BJ (cell line): ENCODE measurements at regions not wholly inside any gene's neighbourhood (a gene's known extent, or its start where the extent isn't known, plus 50 kb on each side); places are given as distances from the start of the nearest gene placed in this dataset.

Experiments
- CTCF ChIA-PET: fragments of 350-600 bp; formaldehyde crosslinking; extraction: SDS; loops from one replicate; lab custom pipeline; 2021; ENCODE audit warnings: antibody characterized with exemption, inconsistent platforms; lab: Yijun Ruan, JAX
- POLR2A ChIA-PET: fragments of 300-600 bp; sonication (Branson Sonifier 250); formaldehyde crosslinking; extraction: SDS; loops from one replicate; lab custom pipeline; 2021; ENCODE audit warnings: antibody characterized with exemption; lab: Charles Lee
- DNase-seq: peaks from one replicate; pipeline ENCODE4 v3.0.0-alpha.2; 2011; ENCODE audit warnings: low read depth
- H3K27me3 ChIP-seq: 2 replicates; pipeline ENCODE4 v1.6.0; 2011; ENCODE audit warnings: low read length; ENCODE audit not compliant: control insufficient read depth, insufficient read depth
- H3K36me3 ChIP-seq: 2 replicates; pipeline ENCODE4 v1.5.1; 2011; ENCODE audit warnings: low read length; ENCODE audit not compliant: control insufficient read depth, insufficient read depth
- H3K4me3 ChIP-seq: 2 replicates; pipeline ENCODE4 v1.5.1; 2011; ENCODE audit warnings: low read depth, mild to moderate bottlenecking, control low read depth, low read length
- TF ChIP-seq, protein P1 (sequence below): IDR thresholded peaks from 2 replicates; pipeline ENCODE4 v1.5.1; 2011; ENCODE audit warnings: low read depth, mild to moderate bottlenecking, control low read depth, inconsistent platforms, low read length, moderate library complexity; ENCODE audit not compliant: insufficient read depth

- H3K4me3 ChIP-seq: no peak overlapping the region
- no peaks in the 10 kb centered on the region for H3K36me3 ChIP-seq
- TF ChIP-seq, protein P1, sequence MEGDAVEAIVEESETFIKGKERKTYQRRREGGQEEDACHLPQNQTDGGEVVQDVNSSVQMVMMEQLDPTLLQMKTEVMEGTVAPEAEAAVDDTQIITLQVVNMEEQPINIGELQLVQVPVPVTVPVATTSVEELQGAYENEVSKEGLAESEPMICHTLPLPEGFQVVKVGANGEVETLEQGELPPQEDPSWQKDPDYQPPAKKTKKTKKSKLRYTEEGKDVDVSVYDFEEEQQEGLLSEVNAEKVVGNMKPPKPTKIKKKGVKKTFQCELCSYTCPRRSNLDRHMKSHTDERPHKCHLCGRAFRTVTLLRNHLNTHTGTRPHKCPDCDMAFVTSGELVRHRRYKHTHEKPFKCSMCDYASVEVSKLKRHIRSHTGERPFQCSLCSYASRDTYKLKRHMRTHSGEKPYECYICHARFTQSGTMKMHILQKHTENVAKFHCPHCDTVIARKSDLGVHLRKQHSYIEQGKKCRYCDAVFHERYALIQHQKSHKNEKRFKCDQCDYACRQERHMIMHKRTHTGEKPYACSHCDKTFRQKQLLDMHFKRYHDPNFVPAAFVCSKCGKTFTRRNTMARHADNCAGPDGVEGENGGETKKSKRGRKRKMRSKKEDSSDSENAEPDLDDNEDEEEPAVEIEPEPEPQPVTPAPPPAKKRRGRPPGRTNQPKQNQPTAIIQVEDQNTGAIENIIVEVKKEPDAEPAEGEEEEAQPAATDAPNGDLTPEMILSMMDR: no peak
- POLR2A ChIA-PET: no interaction called here
- H3K27me3 ChIP-seq: no peaks in the 10 kb centered on the region
- no peak for DNase-seq
- CTCF ChIA-PET: no interaction called here
Measured at GRCh38 chr6:170006900-170007467, 255.6 kb downstream of the ERMARD start.

- TF ChIP-seq, protein P1: no peak
- ChIA-PET POLR2A (no interaction called here), CTCF (interaction anchor here (1.0 kb wide), 1 partner anchor 12 kb away, joined by 3 read pairs; no protein-coding TSS in a partner anchor)
- Histone ChIP-seq H3K27me3 (no peaks in the 10 kb centered on the region), H3K36me3 (no peaks in the 10 kb centered on the region), H3K4me3 (no peak overlapping the region)
- DNase-seq: no peak
Measured at GRCh38 chr6:170006071-170006899, 254.9 kb downstream of the ERMARD start.

- ChIA-PET POLR2A (no interaction called here), CTCF (interaction anchor here (1.0 kb wide), 1 partner anchor 11 kb away, joined by 3 read pairs; no protein-coding TSS in a partner anchor)
- H3K36me3 ChIP-seq: no peaks in the 10 kb centered on the region
- H3K27me3 ChIP-seq: no peaks in the 10 kb centered on the region
- H3K4me3 ChIP-seq: no peak overlapping the region
- TF ChIP-seq, protein P1: no peak
- no peak for DNase-seq
Measured at GRCh38 chr6:170005665-170006064, 254.2 kb downstream of the ERMARD start.

DNA sequence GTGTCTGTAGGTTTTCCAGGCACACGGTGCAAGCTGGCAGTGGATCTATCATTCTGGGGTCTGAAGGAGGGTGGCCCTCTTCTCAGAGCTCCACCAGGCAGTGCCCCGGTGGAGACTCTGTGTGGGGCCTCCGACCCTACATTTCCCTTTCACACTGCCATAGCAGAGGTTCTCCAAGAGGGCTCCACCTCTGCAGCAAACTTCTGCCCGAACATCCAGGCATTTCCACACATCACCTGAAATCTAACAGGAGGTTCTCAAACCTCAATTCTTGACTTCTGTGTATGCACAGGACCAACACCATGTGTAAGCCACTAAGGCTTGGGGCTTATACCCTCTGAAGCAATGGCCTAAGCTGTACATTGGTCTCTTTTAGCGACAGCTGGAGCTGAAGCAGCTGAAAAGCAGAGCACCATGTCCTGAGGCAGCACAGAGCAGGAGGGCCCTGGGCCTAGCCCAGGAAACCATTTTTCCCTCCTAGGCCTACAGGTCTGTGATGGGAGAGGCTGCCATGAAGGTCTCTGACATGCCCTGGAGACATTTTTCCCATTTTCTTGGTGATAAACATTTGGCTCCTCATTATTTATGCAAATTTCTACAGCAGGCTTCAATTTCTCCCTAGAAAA lies 253.3 kb downstream of the ERMARD start:
- Histone ChIP-seq H3K4me3 (no peak overlapping the region), H3K27me3 (no peaks in the 10 kb centered on the region), H3K36me3 (no peaks in the 10 kb centered on the region)
- ChIA-PET POLR2A (no interaction called here), CTCF (no interaction called here)
- DNase-seq: no peak
- TF ChIP-seq, protein P1: no peak
